ENCODE measurements at regions not wholly inside any gene's neighbourhood (a gene's known extent, or its start where the extent isn't known, plus 50 kb on each side); places are given as distances from the start of the nearest gene placed in this dataset.

DNA sequence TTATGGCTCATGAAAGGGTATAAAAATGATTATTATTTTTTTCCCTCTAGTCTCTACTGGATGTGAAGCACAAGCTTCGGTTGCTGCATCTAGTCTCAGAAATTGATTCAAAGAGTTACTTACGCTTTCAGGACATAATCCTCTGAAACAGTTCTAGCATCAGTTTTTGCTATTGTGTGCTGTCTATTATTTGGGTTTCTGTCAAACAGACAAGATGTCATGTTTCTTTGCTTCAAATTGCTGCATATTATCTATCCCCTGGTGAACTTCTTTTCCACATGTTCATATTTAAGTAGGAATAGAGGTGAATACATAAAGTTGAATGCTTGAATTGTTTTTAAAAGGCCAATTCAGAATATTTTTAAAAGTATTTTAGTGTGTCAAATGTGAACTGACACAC is 161.6 kb upstream of the GBE1 start:
- H3K4me1 ChIP-seq: peaks cover 0 to 8% (median 0%) of the 10 kb centered on the region in 9 donors
- TF ChIP-seq, protein P1, sequence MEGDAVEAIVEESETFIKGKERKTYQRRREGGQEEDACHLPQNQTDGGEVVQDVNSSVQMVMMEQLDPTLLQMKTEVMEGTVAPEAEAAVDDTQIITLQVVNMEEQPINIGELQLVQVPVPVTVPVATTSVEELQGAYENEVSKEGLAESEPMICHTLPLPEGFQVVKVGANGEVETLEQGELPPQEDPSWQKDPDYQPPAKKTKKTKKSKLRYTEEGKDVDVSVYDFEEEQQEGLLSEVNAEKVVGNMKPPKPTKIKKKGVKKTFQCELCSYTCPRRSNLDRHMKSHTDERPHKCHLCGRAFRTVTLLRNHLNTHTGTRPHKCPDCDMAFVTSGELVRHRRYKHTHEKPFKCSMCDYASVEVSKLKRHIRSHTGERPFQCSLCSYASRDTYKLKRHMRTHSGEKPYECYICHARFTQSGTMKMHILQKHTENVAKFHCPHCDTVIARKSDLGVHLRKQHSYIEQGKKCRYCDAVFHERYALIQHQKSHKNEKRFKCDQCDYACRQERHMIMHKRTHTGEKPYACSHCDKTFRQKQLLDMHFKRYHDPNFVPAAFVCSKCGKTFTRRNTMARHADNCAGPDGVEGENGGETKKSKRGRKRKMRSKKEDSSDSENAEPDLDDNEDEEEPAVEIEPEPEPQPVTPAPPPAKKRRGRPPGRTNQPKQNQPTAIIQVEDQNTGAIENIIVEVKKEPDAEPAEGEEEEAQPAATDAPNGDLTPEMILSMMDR (IDR thresholded peaks at IDR 0.05): no peak
- no peaks in the 10 kb centered on the region for H3K27me3 ChIP-seq
- no peaks in the 10 kb centered on the region for H3K36me3 ChIP-seq
- ATAC-seq (no peak), DNase-seq (no peak)
- intact Hi-C loops (cut with DNase I): loop anchor here in 1 of 10 donors (10.0 kb wide), 1 partner anchor 258 kb away; no protein-coding TSS in a partner anchor
- no peak overlapping the region for H3K27ac ChIP-seq
- H3K9me3 ChIP-seq: no peaks in the 10 kb centered on the region
- H3K4me3 ChIP-seq: no peak overlapping the region
- 96 to 98% methylated on average over 2 of the region's 2 CpGs for WGBS, 2 donors

- Histone ChIP-seq H3K4me3 (no peak overlapping the region), H3K4me1 (peaks cover 0 to 8% (median 0%) of the 10 kb centered on the region in 9 donors), H3K36me3 (no peaks in the 10 kb centered on the region), H3K27me3 (no peaks in the 10 kb centered on the region), H3K9me3 (no peaks in the 10 kb centered on the region), H3K27ac (no peak overlapping the region)
- TF ChIP-seq, protein P1 (IDR thresholded peaks at IDR 0.05): no peak
- intact Hi-C loops (cut with DNase I): loop anchor here in 1 of 10 donors (10.0 kb wide), 1 partner anchor 258 kb away; no protein-coding TSS in a partner anchor
- 84 to 87% methylated on average over 1 of the region's 1 CpG for WGBS, 2 donors
- ATAC-seq: no peak
- no peak for DNase-seq
Observed at GRCh38 chr3:81922404-81922803, 161.0 kb upstream of the GBE1 start.

- ATAC-seq (no peak), DNase-seq (no peak)
- no peaks in the 10 kb centered on the region for H3K36me3 ChIP-seq
- TF ChIP-seq, protein P1 (IDR thresholded peaks at IDR 0.05): no peak
- H3K9me3 ChIP-seq: no peaks in the 10 kb centered on the region
- 19 to 23% methylated on average over 1 of the region's 1 CpG for WGBS, 2 donors
- no peaks in the 10 kb centered on the region for H3K27me3 ChIP-seq
- intact Hi-C loops (cut with DNase I): loop anchor here in 1 of 10 donors (10.0 kb wide), 1 partner anchor 256 kb away; no protein-coding TSS in a partner anchor
- H3K4me1 ChIP-seq: peaks cover 0 to 8% (median 0%) of the 10 kb centered on the region in 9 donors
- H3K27ac ChIP-seq: no peak overlapping the region
- no peak overlapping the region for H3K4me3 ChIP-seq
Observed at GRCh38 chr3:81920816-81921215, 159.4 kb upstream of the GBE1 start.

DNA sequence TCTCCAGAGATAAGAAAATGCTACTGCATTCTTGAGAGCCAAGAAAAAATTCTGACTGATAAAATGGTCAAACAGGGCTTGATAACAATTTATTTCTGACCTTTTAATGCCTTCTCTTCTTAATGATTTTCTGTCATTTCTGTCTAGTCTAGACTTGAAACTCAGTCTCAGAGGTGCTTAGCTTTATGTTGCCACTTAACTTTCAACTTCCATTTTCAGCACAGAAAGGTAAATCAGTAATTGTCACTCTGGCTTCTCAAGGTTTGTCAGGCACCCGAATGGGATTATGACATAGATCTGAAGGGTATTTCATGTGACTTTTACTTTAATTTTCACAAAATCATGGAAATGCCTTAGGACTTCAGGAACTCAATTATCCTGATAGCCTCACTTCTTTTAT is 155.4 kb upstream of the GBE1 start:
- H3K4me1 ChIP-seq: peaks cover 0 to 8% (median 0%) of the 10 kb centered on the region in 9 donors
- TF ChIP-seq, protein P1 (IDR thresholded peaks at IDR 0.05): no peak
- no peaks in the 10 kb centered on the region for H3K36me3 ChIP-seq
- no peaks in the 10 kb centered on the region for H3K27me3 ChIP-seq
- ATAC-seq (no peak), DNase-seq (no peak)
- intact Hi-C loops (cut with DNase I): loop anchor here in 3 of 10 donors (5.0 to 10.0 kb wide), 3 partner anchors 210 to 242 kb away; no protein-coding TSS in a partner anchor
- no peak overlapping the region for H3K27ac ChIP-seq
- H3K9me3 ChIP-seq: no peaks in the 10 kb centered on the region
- H3K4me3 ChIP-seq: no peak overlapping the region
- 76 to 82% methylated on average over 1 of the region's 1 CpG for WGBS, 2 donors

Data from heart right ventricle (tissue), 16 donors.